Hepatocyte (in vitro differentiated cells): ENCODE measurements at regions not wholly inside any gene's neighbourhood (a gene's known extent, or its start where the extent isn't known, plus 50 kb on each side); places are given as distances from the start of the nearest gene placed in this dataset.

Experiments
- EZH2phosphoT487 ChIP-seq: fragments of 200-600 bp; sonication (generic); IDR thresholded peaks from one replicate; pipeline ENCODE4 v1.6.1; 2018; ENCODE audit warnings: antibody characterized with exemption, mild to moderate bottlenecking, low read depth, moderate library complexity; ENCODE audit not compliant: unreplicated experiment, severe bottlenecking
- TF ChIP-seq, protein P1 (sequence below): fragments of 200-600 bp; sonication (generic); IDR thresholded peaks from 2 replicates; pipeline ENCODE4 v1.5.1; 2016; ENCODE audit warnings: antibody characterized with exemption, mild to moderate bottlenecking; ENCODE audit not compliant: poor library complexity

GRCh38 chr6:144757730-144758129, 472.6 kb downstream of the UTRN start:
- TF ChIP-seq, protein P1, sequence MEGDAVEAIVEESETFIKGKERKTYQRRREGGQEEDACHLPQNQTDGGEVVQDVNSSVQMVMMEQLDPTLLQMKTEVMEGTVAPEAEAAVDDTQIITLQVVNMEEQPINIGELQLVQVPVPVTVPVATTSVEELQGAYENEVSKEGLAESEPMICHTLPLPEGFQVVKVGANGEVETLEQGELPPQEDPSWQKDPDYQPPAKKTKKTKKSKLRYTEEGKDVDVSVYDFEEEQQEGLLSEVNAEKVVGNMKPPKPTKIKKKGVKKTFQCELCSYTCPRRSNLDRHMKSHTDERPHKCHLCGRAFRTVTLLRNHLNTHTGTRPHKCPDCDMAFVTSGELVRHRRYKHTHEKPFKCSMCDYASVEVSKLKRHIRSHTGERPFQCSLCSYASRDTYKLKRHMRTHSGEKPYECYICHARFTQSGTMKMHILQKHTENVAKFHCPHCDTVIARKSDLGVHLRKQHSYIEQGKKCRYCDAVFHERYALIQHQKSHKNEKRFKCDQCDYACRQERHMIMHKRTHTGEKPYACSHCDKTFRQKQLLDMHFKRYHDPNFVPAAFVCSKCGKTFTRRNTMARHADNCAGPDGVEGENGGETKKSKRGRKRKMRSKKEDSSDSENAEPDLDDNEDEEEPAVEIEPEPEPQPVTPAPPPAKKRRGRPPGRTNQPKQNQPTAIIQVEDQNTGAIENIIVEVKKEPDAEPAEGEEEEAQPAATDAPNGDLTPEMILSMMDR, result no peak
- no peak for TF ChIP-seq EZH2phosphoT487
